Stimulated activated memory B cell treated with anti-CD40 and anti-IgM and Interleukin-4, amounts not matched to agents 10 μg/mL and 1 μg/mL and 100 μg/mL, for 72 hours (primary cell): ENCODE measurements at regions not wholly inside any gene's neighbourhood (a gene's known extent, or its start where the extent isn't known, plus 50 kb on each side); places are given as distances from the start of the nearest gene placed in this dataset.
A peak's percentile ranks its signal among the peaks of the same experiment; 100 is the strongest.

Experiments
- ATAC-seq: fragments of 150-1000 bp; cut with Tn5 transposase; 2 replicates; pipeline ENCODE4 v1.10.0; 2021
- H3K27ac Mint-ChIP-seq: one replicate; pipeline ENCODE4 v1.8.0; 2022; ENCODE audit warnings: mild to moderate bottlenecking, mixed read lengths
- H3K27me3 Mint-ChIP-seq: one replicate; pipeline ENCODE4 v1.8.0; 2022; ENCODE audit warnings: mixed read lengths
- H3K36me3 Mint-ChIP-seq: one replicate; pipeline ENCODE4 v1.8.0; 2022; ENCODE audit warnings: mixed read lengths
- H3K4me1 Mint-ChIP-seq: one replicate; pipeline ENCODE4 v1.8.0; 2022; ENCODE audit warnings: mixed read lengths
- H3K4me3 Mint-ChIP-seq: one replicate; pipeline ENCODE4 v1.8.0; 2022; ENCODE audit warnings: mild to moderate bottlenecking, moderate library complexity, mixed read lengths
- H3K9me3 Mint-ChIP-seq: one replicate; pipeline ENCODE4 v1.8.0; 2022; ENCODE audit warnings: mixed read lengths

- peaks cover 3% of the 10 kb centered on the region for H3K9me3 Mint-ChIP-seq
- ATAC-seq = no peak
- H3K36me3 Mint-ChIP-seq = peaks cover 6% of the 10 kb centered on the region
- no peak overlapping the region for H3K27ac Mint-ChIP-seq
- no peak overlapping the region for H3K4me3 Mint-ChIP-seq
- no peaks in the 10 kb centered on the region for H3K27me3 Mint-ChIP-seq
- H3K4me1 Mint-ChIP-seq = no peaks in the 10 kb centered on the region
Measured at GRCh38 chrX:76228499-76228898, 55.6 kb downstream of the PBDC1 start.

- no peaks in the 10 kb centered on the region for H3K36me3 Mint-ChIP-seq
- no peaks in the 10 kb centered on the region for H3K9me3 Mint-ChIP-seq
- H3K27me3 Mint-ChIP-seq = no peaks in the 10 kb centered on the region
- no peak overlapping the region for H3K27ac Mint-ChIP-seq
- H3K4me1 Mint-ChIP-seq = peaks cover 10% of the 10 kb centered on the region
- H3K4me3 Mint-ChIP-seq = no peak overlapping the region
- no peak for ATAC-seq
Measured at GRCh38 chrX:76248901-76249300, 76.0 kb downstream of the PBDC1 start.

- no peak overlapping the region for H3K4me3 Mint-ChIP-seq
- H3K9me3 Mint-ChIP-seq = no peaks in the 10 kb centered on the region
- no peak overlapping the region for H3K27ac Mint-ChIP-seq
- no peaks in the 10 kb centered on the region for H3K36me3 Mint-ChIP-seq
- ATAC-seq = peak; percentile 61
- no peaks in the 10 kb centered on the region for H3K4me1 Mint-ChIP-seq
- H3K27me3 Mint-ChIP-seq = no peaks in the 10 kb centered on the region
Measured at GRCh38 chrX:76253432-76253831, 80.6 kb downstream of the PBDC1 start.

GRCh38 chrX:76279007-76279406 is 106.1 kb downstream of the PBDC1 start:
- ATAC-seq = no peak

More at GRCh38 chrX:76279007-76279406, 106.1 kb downstream of the PBDC1 start:
- Mint-ChIP-seq H3K4me1 (no peaks in the 10 kb centered on the region), H3K27me3 (no peaks in the 10 kb centered on the region), H3K27ac (no peak overlapping the region), H3K4me3 (no peak overlapping the region), H3K9me3 (no peaks in the 10 kb centered on the region), H3K36me3 (no peaks in the 10 kb centered on the region)
